RWPE1 (cell line): ENCODE measurements at regions not wholly inside any gene's neighbourhood (a gene's known extent, or its start where the extent isn't known, plus 50 kb on each side); places are given as distances from the start of the nearest gene placed in this dataset.
"Not testable (repeated sequence)": the region's sequence is repeated elsewhere in the genome, so short reads cannot be mapped to it uniquely, and the experiment has no call there.

ENCODE experiments used
- CTCF ChIA-PET: fragments of 350-600 bp; sonication (Branson Sonifier 250); formaldehyde crosslinking; extraction: SDS; loops from one replicate; lab custom pipeline; 2021; lab: Yijun Ruan, JAX
- POLR2A ChIA-PET: fragments of 400-600 bp; formaldehyde crosslinking; extraction: SDS; loops from one replicate; lab custom pipeline; 2020; ENCODE audit warnings: antibody characterized with exemption; ENCODE audit not compliant: low non-redundant PET; lab: Yijun Ruan, JAX
- DNase-seq: peaks from one replicate; pipeline ENCODE4 v3.0.0; 2012; ENCODE audit warnings: low spot score
- H3K27ac ChIP-seq: fragments of 450-650 bp; 2 replicates; pipeline ENCODE4 v1.5.1; 2017
- TF ChIP-seq, protein P1 (sequence below): fragments of 450-650 bp; conservative IDR thresholded peaks from 2 replicates; pipeline ENCODE4 v1.5.1; 2017; ENCODE audit warnings: low read depth, mild to moderate bottlenecking

DNA sequence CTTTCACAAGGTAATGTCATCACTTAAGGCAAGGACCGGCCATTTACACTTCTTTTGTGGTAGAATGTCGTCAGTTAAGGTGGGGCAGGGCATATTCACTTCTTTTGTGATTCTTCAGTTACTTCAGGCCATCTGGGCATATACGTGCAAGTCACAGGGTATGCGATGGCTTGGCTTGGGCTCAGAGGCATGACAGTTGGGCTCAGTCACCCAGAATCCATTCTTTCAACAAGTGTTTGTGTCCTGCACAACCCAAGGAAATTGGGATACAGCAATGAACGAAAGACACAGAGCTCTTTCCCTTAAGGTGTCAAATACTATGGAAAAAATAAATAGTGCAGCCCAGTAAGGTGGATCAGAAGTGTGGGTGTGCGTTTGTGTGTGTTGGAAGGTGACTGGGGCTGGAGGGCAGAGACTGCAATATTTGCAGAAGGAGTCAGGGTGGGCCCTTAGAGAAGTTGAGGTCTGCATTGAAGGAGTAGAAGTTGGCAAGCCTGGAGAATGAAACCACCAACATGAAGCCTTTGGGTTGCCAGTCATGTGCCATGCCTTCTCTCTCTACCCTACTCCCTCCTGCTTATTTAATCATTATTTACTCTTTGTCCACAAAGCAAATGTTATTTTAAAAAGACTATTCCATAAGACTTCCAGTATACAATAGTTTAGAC lies 222.8 kb upstream of the PRKCQ start:
- TF ChIP-seq, protein P1, sequence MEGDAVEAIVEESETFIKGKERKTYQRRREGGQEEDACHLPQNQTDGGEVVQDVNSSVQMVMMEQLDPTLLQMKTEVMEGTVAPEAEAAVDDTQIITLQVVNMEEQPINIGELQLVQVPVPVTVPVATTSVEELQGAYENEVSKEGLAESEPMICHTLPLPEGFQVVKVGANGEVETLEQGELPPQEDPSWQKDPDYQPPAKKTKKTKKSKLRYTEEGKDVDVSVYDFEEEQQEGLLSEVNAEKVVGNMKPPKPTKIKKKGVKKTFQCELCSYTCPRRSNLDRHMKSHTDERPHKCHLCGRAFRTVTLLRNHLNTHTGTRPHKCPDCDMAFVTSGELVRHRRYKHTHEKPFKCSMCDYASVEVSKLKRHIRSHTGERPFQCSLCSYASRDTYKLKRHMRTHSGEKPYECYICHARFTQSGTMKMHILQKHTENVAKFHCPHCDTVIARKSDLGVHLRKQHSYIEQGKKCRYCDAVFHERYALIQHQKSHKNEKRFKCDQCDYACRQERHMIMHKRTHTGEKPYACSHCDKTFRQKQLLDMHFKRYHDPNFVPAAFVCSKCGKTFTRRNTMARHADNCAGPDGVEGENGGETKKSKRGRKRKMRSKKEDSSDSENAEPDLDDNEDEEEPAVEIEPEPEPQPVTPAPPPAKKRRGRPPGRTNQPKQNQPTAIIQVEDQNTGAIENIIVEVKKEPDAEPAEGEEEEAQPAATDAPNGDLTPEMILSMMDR = no peak
- ChIA-PET CTCF (interaction anchor here (1.4 kb wide), 1 partner anchor 17 kb away, joined by 4 read pairs; no protein-coding TSS in a partner anchor), POLR2A (no interaction called here)
- DNase-seq = no peak
- H3K27ac ChIP-seq = no peak overlapping the region

GRCh38 chr10:6796231-6796630 lies 216.2 kb upstream of the PRKCQ start:
- CTCF ChIA-PET = no interaction called here
- POLR2A ChIA-PET = no interaction called here
- TF ChIP-seq, protein P1 = no peak
- DNase-seq = no peak
- H3K27ac ChIP-seq = no peak overlapping the region

- CTCF ChIA-PET = interaction anchor here (0.7 kb wide), 1 partner anchor 331 kb away, joined by 3 read pairs; no protein-coding TSS in a partner anchor
Measured at GRCh38 chr10:6795541-6795940, 215.5 kb upstream of the PRKCQ start.

DNA sequence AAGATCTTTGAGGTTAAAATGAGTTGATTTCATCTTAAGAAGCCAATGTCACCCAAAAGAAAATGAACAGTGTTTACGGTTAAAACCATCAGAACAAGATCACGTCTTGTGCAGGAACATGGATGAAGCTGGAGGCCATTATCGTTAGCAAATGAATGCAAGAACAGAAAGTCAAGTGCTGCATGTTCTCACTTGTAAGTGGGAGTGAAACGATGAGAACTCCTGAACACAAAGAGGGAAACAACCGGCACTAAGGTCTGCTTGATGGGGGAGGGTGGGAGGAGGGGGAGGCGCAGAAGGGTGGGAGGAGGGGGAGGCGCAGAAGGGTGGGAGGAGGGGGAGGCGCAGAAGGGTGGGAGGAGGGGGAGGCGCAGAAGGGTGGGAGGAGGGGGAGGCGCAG lies 214.8 kb upstream of the PRKCQ start:
- DNase-seq, H3K27ac ChIP-seq, POLR2A ChIA-PET: not testable (repeated sequence)
- CTCF ChIA-PET = interaction anchor here (0.7 kb wide), 1 partner anchor 389 kb away, joined by 4 read pairs; no protein-coding TSS in a partner anchor

More at GRCh38 chr10:6795541-6795940, 215.5 kb upstream of the PRKCQ start:
- H3K27ac ChIP-seq = no peak overlapping the region
- POLR2A ChIA-PET = no interaction called here
- TF ChIP-seq, protein P1 = no peak
- no peak for DNase-seq

DNA sequence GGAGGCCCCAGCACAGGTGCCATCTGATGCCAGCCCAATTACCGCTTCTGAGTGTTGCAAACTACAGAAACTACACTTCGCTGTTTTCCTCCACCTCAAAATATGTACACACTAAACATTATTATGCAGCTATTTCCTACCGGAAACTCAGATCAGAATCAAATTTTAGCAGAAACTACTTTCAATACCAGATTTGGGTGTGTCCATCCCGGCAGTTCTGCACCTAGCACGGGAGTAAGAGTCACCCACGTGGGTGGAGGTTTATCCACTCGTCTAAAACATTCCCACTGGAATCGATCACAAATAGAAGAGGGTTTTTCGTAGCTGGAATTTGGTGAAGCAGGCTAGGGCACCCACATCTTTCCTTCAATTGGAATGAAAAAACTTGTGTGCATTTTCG lies 214.4 kb upstream of the PRKCQ start:
- CTCF ChIA-PET = interaction anchor here (0.6 to 0.7 kb wide), 3 partner anchors 44 to 389 kb away, joined by 3 to 4 read pairs (median 3); no protein-coding TSS in a partner anchor
- H3K27ac ChIP-seq = no peak overlapping the region
- no peak for DNase-seq
- POLR2A ChIA-PET = no interaction called here
- TF ChIP-seq, protein P1 = no peak

GRCh38 chr10:6788731-6789130 lies 208.7 kb upstream of the PRKCQ start:
- ChIA-PET POLR2A (no interaction called here), CTCF (no interaction called here)
- TF ChIP-seq, protein P1 = no peak
- DNase-seq = no peak
- no peak overlapping the region for H3K27ac ChIP-seq

GRCh38 chr10:6788231-6788630 lies 208.2 kb upstream of the PRKCQ start:
- TF ChIP-seq, protein P1 = no peak
- H3K27ac ChIP-seq = no peak overlapping the region
- ChIA-PET POLR2A (no interaction called here), CTCF (no interaction called here)
- no peak for DNase-seq
